Kidney (tissue), 13 donors: ENCODE measurements at regions not wholly inside any gene's neighbourhood (a gene's known extent, or its start where the extent isn't known, plus 50 kb on each side); places are given as distances from the start of the nearest gene placed in this dataset.

Experiments
- DNase-seq, 5 donors: peaks; one replicate each; pipeline ENCODE4 v3.0.0-alpha.2; 2013 to 2020
- FAIRE-seq: peaks from 2 replicates; lab custom pipeline; 2012; peaks lifted over from hg19 to GRCh38; lab: Jason Lieb, UNC
- H3K27ac ChIP-seq, 2 donors: one replicate each; pipeline ENCODE4 v1.7.0; 2013; ENCODE audit warnings: low read depth in 2 of 2, low read length in 2 of 2, inconsistent platforms in 1 of 2
- H3K27me3 ChIP-seq: one replicate; pipeline ENCODE4 v1.7.1; 2013; ENCODE audit warnings: low read length, inconsistent platforms; ENCODE audit not compliant: control insufficient read depth, insufficient read depth
- H3K36me3 ChIP-seq, 3 donors: one replicate each; pipeline versions ENCODE4 v1.7.0 to v1.7.1; 2013; ENCODE audit warnings: low read length in 3 of 3, control low read depth in 1 of 3, inconsistent platforms in 1 of 3; ENCODE audit not compliant: insufficient read depth in 3 of 3, control insufficient read depth in 2 of 3
- H3K4me1 ChIP-seq, 3 donors: one replicate each; pipeline versions ENCODE4 v1.7.0 to v1.7.1; 2013; ENCODE audit warnings: low read length in 3 of 3, inconsistent platforms in 1 of 3, low read depth in 1 of 3; ENCODE audit not compliant: control insufficient read depth in 2 of 3, insufficient read depth in 2 of 3
- H3K4me3 ChIP-seq, 3 donors: one replicate each; pipeline versions ENCODE4 v1.7.0 to v1.8.1; 2013; ENCODE audit warnings: low read length in 3 of 3, control low read depth in 1 of 3, inconsistent platforms in 1 of 3
- H3K9ac ChIP-seq, 3 donors: one replicate each; pipeline versions ENCODE4 v1.7.0 to v1.7.1; 2013; ENCODE audit warnings: low read length in 3 of 3, control low read depth in 1 of 3, inconsistent platforms in 1 of 3
- H3K9me3 ChIP-seq, 3 donors: one replicate each; pipeline versions ENCODE4 v1.7.0 to v1.7.1; 2013; ENCODE audit warnings: low read length in 3 of 3, control low read depth in 1 of 3, inconsistent platforms in 1 of 3; ENCODE audit not compliant: control insufficient read depth in 2 of 3, insufficient read depth in 1 of 3
- CTCF ChIP-seq: IDR thresholded peaks from 3 replicates; pipeline ENCODE4 v1.5.1; 2012; ENCODE audit warnings: mild to moderate bottlenecking, moderate library complexity, borderline replicate concordance; ENCODE audit not compliant: insufficient read depth; ENCODE audit errors: extremely low read depth
- intact Hi-C: fragments of 100-400 bp; cut with DNase I; formaldehyde crosslinking; loops from one replicate; pipeline ENCODE4 v1.11.1; 2022
- donor health status: control.
- donor health status: control.
- donor health status: control.
- donor health status: control.
- donor health status: control.
- donor health status: DM: yes; HTN: yes; CAD: no.
- donor health status: Normal renal cell carcinoma (clear cell type).

GRCh38 chr13:90233933-90234672 lies 1113.4 kb upstream of the MIR17HG start:
- DNase-seq (no peak), FAIRE-seq (no peak)
- no peak overlapping the region for H3K4me3 ChIP-seq
- H3K9me3 ChIP-seq: no peaks in the 10 kb centered on the region
- H3K9ac ChIP-seq: no peak overlapping the region
- no peak for TF ChIP-seq CTCF
- no peaks in the 10 kb centered on the region for H3K36me3 ChIP-seq
- no peaks in the 10 kb centered on the region for H3K4me1 ChIP-seq
- no peaks in the 10 kb centered on the region for H3K27me3 ChIP-seq
- intact Hi-C loops: no loop called here
- H3K27ac ChIP-seq: no peak overlapping the region

GRCh38 chr13:90237852-90238251 lies 1109.6 kb upstream of the MIR17HG start:
- no peak for FAIRE-seq
- Histone ChIP-seq H3K27ac (no peak overlapping the region), H3K4me3 (no peak overlapping the region), H3K36me3 (no peaks in the 10 kb centered on the region), H3K9me3 (no peaks in the 10 kb centered on the region), H3K27me3 (no peaks in the 10 kb centered on the region), H3K4me1 (no peaks in the 10 kb centered on the region), H3K9ac (no peak overlapping the region)
- DNase-seq: no peak
- intact Hi-C loops: no loop called here
- TF ChIP-seq CTCF: no peak

DNA sequence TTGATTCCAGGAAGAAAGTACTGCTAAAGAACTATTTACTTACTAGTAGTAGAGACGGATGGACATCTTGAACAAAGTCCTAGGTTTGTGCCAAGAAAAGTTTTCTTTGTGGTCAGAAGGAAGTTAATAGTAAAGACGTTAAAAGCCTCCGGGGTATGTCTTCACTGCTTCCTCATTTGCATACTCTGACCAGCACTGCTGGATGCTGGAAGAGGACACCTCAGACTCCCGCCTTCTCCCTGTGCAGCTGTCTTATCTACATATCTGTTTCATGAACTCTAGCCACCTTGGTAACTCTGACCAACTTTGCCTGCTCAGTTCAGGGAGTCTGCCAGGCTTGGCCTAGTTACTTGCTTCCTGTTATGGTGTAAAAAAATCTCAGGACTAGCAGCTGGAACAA lies 1109.1 kb upstream of the MIR17HG start:
- Histone ChIP-seq H3K9me3 (no peaks in the 10 kb centered on the region), H3K27ac (no peak overlapping the region), H3K36me3 (no peaks in the 10 kb centered on the region), H3K27me3 (no peaks in the 10 kb centered on the region), H3K9ac (no peak overlapping the region), H3K4me1 (no peaks in the 10 kb centered on the region), H3K4me3 (no peak overlapping the region)
- FAIRE-seq: no peak
- no peak for TF ChIP-seq CTCF
- peak in 3 of 5 donors; percentile 15 to 43 (median 36) for DNase-seq
- intact Hi-C loops: no loop called here
